CD4-positive, alpha-beta T cell treated with Interleukin-10 for 1 hour (primary cell): ENCODE measurements at regions not wholly inside any gene's neighbourhood (a gene's known extent, or its start where the extent isn't known, plus 50 kb on each side); places are given as distances from the start of the nearest gene placed in this dataset.
"Not testable (repeated sequence)": the region's sequence is repeated elsewhere in the genome, so short reads cannot be mapped to it uniquely, and the experiment has no call there.

Source experiments
- DNase-seq: peaks from one replicate; pipeline ENCODE4 v3.0.0-alpha.2; 2020

DNA sequence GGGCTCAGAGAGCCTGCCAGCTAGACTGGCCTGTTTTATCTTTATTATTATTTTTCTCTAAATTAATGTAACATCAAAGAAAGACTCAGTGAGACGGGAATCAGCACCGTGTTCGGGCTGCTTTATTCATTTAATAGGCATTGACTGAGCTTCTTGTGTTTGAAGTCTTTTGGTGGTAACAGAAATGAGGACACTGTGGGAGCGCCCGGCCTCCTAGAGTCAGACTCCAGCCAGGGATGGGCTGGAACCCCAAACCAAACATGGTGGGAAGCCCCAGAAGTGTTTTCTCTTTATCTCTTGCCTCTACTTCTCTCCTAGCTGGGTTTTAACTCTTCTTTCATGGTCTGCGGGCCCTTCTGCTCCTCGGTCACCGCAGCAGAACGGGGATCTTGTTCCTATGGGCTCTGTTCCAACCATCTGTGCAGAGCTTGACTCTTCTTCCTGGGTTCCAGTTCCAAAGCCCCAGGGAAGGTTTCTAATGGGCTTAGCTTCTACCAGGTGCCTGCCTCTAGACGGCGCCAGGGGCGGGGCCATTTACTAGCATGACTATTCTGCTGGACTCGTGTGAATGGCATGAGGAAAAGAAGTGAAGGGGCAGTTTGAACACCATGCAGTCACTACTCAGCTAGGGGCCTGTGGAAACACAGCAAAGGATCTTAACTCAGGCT is 123.8 kb downstream of the FGF18 start:
- no peak for DNase-seq

DNA sequence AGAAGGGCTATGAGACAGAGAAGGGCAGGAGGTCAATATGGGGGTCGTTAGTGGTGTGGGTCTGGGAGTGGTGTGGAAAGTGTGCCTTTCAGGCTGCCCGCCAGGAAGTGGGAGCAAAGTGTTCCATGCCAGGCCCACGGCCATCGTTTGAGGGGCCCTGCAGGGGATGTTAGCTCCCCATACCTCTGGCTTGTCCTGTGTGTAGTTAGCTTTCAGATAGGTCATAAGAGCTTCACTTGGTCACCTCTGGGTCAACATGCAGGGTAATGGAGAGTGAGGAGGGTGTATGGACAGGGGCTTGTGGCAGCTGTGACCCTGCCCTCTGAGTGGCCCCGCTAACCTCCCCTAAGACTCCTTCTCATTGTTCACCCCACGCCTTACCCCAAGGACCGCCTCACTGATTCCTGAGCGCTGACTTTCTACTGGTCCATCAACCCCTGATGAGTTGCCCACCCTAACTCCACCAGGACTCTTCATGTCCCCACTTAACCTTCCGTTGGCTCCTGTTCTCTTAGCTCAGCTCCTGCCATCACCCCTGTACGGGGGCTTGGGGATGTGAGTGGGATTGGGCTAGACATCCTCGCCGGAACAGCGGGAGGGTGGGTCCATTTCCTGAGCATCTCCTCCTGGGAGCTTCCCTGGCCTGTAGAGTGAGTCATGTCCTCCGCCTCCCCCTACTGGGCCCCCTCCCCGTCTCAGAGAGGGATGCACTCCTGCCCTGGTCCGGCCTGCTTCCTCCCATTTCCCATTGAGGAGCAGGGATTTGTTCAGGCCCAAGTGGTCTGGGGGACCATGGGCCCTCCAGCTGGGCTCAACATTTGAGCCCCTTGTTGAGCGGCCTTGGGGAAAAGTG is 125.7 kb downstream of the FGF18 start:
- no peak for DNase-seq

- no peak for DNase-seq
These were observed 129.8 kb downstream of the FGF18 start for GRCh38 chr5:171549274-171549673.

DNA sequence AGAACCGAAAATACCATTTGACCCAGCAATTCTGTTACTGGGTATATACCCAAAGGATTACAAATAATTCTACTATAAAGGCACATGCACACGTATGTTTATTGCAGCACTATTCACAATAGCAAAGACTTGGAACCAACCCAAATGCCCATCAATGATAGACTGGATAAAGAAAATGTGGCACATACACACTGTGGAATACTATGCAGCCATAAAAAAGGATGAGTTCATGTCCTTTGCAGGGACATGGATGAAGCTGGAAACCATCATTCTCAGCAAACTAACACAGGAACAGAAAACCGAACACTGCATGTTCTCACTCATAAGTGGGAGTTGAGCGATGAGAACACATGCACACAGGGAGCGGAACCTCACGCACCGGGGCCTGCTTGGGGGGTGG is 134.4 kb downstream of the FGF18 start:
- not testable (repeated sequence) for DNase-seq

- no peak for DNase-seq
These were observed 135.7 kb downstream of the FGF18 start for GRCh38 chr5:171555160-171555559.

DNA sequence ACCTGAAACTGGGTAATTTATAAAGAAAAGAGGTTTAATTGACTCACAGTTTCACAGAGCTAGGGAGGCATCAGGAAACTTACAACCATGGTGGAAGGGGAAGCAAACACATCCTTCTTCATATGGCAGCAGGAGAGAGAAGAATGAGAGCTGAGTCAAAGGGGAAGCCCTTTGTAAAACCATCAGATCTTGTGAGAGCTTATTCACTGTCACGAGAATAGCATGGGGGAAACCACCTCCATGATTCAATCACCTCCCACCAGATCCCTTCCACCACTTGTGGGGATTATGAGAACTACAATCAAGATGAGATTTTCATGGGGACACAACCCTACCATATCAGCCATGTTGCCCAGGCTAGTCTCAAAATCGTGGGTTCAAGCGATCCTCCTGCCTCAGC is 143.4 kb downstream of the FGF18 start:
- no peak for DNase-seq

DNA sequence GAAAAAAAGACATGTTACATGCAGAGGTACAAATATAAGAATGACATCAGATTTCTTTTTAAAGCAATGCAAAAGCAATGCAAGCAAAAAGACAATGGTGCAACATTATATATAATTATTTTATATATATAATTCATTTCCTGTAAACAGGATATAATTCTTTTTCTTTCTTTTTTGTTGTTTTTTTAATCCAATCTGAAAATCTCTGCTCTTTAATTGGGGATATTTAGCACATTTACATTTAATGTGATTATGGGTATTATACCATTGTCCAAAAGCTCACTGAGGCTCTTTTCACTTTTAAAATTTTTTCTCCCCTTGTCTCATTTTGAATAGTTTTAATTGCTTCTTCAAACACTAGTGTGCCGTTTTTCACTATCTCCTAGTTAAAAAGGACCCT is 148.9 kb downstream of the FGF18 start:
- no peak for DNase-seq

- DNase-seq: no peak
These were observed 149.7 kb downstream of the FGF18 start for GRCh38 chr5:171569065-171569712.

DNA sequence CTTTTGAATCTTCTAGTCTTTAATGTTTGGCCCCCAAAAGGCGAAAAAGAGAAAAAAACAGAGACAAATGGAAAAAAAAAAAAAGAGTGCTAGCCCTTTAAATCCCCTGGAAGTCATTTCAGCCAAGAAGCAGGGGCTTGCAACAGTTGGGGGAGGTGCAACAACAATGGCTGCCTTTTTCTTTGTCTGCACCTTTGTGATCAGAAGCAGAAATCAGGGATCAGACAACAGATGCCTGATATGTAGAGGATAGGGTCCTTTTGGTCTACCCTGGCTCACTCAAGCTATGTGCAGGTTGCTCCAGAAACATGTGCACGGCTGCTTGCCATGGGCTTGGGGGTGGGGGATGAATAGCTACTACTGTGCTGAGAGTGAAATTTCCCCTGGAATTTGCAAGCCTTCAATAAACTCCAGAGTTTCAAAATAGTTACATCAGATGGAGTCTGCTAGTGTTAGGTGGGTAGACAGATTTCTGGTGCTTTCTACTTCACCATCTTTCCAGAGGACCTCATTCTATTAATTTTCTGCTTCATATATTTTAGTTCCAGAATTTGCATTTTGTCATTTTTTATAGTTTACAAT is 150.9 kb downstream of the FGF18 start:
- no peak for DNase-seq

GRCh38 chr5:171571663-171572062 is 152.2 kb downstream of the FGF18 start:
- DNase-seq: no peak

GRCh38 chr5:171573021-171573420 is 153.6 kb downstream of the FGF18 start:
- no peak for DNase-seq

DNA sequence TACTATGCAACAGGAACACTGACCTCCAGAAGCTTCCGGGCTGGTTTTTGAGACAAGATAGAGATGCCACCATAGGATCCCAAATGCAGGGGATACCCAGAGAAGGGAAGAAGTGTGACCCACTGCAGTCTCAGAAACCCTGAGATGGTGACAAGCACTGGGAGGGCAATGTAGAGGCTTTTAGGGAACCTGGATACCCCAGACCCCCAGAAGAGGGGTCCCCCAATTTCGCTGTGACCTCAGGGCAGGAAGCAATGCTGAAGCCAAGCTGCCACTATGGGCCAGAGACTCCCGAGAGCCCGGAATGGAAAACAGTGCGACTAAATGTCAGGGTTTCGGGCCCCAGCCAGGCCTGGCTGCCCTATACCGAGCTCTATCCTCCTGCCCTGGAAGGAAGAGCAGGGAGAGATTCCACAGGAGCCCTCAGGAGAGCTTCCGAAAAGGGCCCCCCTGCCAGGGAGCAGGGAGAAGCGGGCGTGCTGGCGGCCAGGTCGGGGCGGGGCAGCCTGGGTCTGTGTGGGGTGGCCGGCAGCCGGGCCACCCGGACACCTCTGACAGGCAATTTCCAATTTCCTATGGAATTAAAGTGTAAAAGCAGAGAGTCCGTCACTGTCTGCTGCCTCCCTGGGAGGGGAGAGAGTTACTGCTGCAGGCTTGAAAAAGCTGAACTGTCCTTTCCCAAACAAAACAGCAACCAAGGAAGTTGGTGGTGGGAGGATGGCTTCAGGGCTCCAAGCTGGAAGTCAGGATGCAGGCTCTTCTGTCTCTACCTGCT is 154.2 kb downstream of the FGF18 start:
- DNase-seq: no peak

- DNase-seq: no peak
These were observed 154.9 kb downstream of the FGF18 start for GRCh38 chr5:171574376-171574775.

DNA sequence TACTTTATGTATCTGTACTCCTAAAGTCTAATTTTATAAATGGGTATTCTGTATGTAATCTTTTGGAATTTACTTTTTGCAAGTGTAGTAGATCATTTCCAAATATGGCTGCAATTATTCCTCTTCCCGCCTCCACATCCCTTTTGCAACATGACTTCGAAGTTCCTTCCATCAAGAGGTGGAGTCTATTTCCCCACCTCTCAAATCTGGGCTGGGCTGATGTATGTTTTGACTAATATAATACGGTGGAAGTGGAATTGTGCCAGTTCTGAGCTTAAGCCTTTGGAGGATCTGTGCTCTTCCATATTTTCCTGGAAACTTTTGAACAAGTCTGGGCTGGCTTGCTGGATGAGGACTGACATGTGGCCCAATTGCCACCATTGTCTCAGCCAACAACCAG is 155.9 kb downstream of the FGF18 start:
- no peak for DNase-seq

DNA sequence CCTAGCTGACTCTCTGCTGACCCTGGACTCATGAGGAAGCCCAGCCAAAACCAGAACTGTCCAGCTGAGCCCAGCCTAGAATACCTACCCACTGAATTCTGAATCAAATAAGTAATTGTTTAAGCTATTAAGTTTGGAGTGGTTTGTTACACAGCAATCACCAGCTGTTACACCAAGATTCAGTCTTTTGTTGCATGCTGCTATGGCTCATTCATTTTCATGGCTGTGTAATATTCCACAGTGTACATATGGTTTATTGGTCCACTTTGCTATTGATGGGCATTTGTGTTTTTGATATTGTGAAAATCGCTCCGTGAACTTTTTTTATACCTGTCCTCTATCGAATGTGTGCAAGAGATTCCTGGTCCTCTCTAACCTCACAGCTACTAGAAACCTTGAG is 156.4 kb downstream of the FGF18 start:
- DNase-seq: no peak

GRCh38 chr5:171577042-171577758 is 157.8 kb downstream of the FGF18 start:
- DNase-seq: no peak

DNA sequence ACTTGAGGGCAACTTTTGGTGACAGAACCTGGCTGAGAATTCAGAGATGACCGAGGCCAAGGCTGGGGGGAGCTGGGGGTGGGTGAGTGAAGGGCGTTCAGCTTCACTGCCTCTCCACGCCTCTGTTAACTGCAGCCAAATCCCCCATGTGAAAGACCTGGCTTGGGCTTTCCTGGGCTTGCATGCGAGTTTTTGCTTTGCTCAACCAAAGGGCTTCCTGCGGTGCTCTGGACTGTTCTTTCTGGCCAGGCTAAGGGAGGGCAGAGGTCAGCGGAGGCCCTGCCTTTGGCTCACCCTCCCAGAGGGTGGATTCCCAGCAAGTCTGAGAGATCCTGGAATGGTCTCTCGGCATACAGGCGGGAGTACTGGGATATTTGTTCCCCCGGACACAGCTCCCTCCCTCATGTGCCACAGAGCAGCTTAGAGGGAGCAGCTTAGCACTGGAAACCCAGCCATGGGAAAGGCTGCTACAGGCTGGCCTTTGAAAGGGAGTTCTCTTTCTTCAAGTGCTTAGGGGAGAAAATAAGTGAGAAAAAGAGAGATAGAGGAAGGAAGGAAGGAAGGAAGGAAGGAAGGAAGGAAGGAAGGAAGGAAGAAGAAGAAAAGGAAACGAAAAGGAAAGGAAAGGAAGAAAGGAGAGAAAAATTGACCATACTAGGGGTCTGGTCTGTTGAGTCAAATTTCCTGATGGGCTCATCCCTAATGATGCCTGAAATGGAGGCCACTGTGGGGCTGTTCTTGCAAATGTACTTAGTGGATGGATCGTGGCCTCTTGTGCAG is 158.8 kb downstream of the FGF18 start:
- DNase-seq: no peak

DNA sequence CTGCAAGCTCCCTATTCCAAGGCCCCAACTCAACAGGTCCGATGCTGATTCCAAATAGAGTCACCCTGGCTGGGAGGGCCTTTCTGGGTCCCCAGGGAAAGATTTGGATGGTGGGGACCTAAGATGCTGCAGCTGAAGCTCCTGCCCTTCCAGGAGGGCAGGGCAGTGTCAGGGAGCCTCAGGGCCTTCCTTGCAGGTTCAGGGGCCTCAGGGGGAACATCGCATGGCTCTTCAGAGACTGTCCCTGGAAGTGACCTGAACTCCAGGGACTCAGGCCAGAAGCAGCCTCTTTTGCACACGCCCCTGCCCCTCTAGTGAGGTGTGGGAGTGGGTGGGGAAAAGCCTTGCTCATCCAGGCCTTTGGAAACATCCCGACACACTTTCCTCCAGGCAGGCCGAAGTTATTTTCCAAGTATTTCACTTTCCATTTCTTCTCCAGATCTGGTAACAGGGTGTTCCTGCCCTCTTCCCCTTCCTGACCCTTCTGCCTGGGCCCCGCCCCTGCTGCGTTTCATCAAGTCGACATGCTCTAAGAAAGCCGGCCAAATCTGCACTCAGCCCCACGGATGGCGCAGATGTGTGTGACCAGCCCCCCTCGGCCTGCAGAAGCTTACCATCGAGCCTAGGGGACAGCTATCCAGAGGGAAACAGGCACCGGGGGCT is 159.5 kb downstream of the FGF18 start:
- DNase-seq: no peak

- DNase-seq: no peak
These were observed 160.5 kb downstream of the FGF18 start for GRCh38 chr5:171579976-171580411.

DNA sequence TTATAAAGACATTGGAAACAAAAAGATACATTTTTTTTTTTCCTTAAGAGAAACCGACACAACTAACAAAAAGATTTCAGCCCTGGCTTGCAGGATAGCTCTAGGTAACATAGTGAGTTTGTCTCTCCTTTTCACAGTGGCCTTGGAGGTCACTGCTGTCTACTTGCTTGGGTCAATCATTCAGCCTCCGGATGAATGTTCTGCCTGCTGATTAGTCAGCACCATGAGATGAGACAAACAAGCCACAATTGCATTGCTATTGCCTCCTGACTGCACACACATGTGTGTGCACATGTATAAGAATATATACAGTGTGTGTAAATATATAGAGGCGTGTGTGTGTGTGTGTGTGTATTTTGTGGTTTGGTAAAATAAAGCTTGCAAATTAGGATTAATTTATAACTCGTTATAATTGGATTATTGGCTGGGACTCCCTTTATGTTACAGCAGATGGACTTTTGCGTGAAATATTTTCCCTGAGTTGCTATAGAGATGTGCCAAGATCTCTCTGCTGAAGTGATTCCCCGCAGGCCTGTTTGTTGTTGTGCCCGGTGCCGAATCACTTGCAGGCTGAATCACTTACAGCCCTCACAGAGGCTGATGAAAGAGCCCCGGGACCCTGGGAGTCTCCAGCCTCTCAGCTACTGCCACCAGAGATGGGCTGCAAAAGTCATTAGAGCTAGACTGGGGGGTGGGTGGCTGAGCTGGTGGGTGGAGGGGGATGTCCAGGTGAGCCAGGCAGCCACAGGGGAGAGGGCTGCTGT is 161.2 kb downstream of the FGF18 start:
- DNase-seq: no peak
